IMR-90 (cell line): ENCODE measurements at regions not wholly inside any gene's neighbourhood (a gene's known extent, or its start where the extent isn't known, plus 50 kb on each side); places are given as distances from the start of the nearest gene placed in this dataset.

Experiments
- ATAC-seq: fragments of 200-7000 bp; cut with Tn5 transposase; 2 replicates; pipeline ENCODE4 v1.9.1; 2020; ENCODE audit warnings: low read depth, mild to moderate bottlenecking, moderate library complexity
- BruUV-seq: library from RNA; stranded (reverse); fragments of 400-500 nt; replicated peaks from 2 replicates; lab custom pipeline; 2021; lab: Mats Ljungman, UMichigan
- CTCF ChIA-PET: fragments of 300-600 bp; formaldehyde crosslinking; extraction: SDS; loops from one replicate; lab custom pipeline; 2021; ENCODE audit warnings: antibody characterized with exemption; lab: Yijun Ruan, JAX
- POLR2A ChIA-PET: fragments of 300-600 bp; sonication (Branson Sonifier 250); formaldehyde crosslinking; loops from one replicate; lab custom pipeline; 2022; ENCODE audit warnings: antibody characterized with exemption; ENCODE audit not compliant: unreplicated experiment; lab: Charles Lee
- DNase-seq: peaks from one replicate; pipeline ENCODE4 v3.0.0; 2013
- H2AFZ ChIP-seq: replicated peaks from 2 replicates; pipeline ENCODE3; 2013; ENCODE audit warnings: low read length, mild to moderate bottlenecking; ENCODE audit not compliant: poor library complexity
- H2AK5ac ChIP-seq: 2 replicates; pipeline ENCODE4 v1.6.1; 2013; ENCODE audit warnings: low read depth, low read length, inconsistent platforms
- H2AK9ac ChIP-seq: replicated peaks from 2 replicates; pipeline ENCODE3; 2013; ENCODE audit warnings: mild to moderate bottlenecking, low read depth, low read length, moderate library complexity; ENCODE audit not compliant: poor library complexity
- H2BK120ac ChIP-seq: 2 replicates; pipeline ENCODE4 v1.6.1; 2013; ENCODE audit warnings: low read depth, low read length, inconsistent platforms
- H2BK15ac ChIP-seq: 3 replicates; pipeline ENCODE4 v1.6.1; 2013; ENCODE audit warnings: low read depth, low read length, inconsistent platforms
- H2BK20ac ChIP-seq: 2 replicates; pipeline ENCODE4 v1.6.1; 2013; ENCODE audit warnings: low read depth, mild to moderate bottlenecking, inconsistent platforms, low read length, moderate library complexity
- H2BK5ac ChIP-seq: 2 replicates; pipeline ENCODE4 v1.6.1; 2013; ENCODE audit warnings: mild to moderate bottlenecking, low read depth, low read length, inconsistent platforms; ENCODE audit not compliant: poor library complexity, severe bottlenecking
- H3K14ac ChIP-seq: replicated peaks from 2 replicates; pipeline ENCODE4 v1.6.1; 2013; ENCODE audit warnings: low read depth, low read length, inconsistent platforms
- H3K18ac ChIP-seq: 2 replicates; pipeline ENCODE4 v1.6.1; 2013; ENCODE audit warnings: low read depth, low read length, control low read depth
- H3K23ac ChIP-seq: 2 replicates; pipeline ENCODE4 v1.6.1; 2013; ENCODE audit warnings: low read depth, low read length, inconsistent platforms
- H3K27ac ChIP-seq: 2 replicates; pipeline ENCODE4 v1.5.1; 2013; ENCODE audit warnings: mild to moderate bottlenecking, control low read depth, low read length; ENCODE audit not compliant: insufficient read depth
- H3K27me3 ChIP-seq: 2 replicates; pipeline ENCODE4 v1.6.1; 2013; ENCODE audit warnings: low read length; ENCODE audit not compliant: control insufficient read depth, insufficient read depth
- H3K36me3 ChIP-seq: 2 replicates; pipeline ENCODE4 v1.6.1; 2013; ENCODE audit warnings: low read length, mixed read lengths; ENCODE audit not compliant: control insufficient read depth, insufficient read depth
- H3K4ac ChIP-seq: 2 replicates; pipeline ENCODE4 v1.6.1; 2013; ENCODE audit warnings: low read depth, low read length, inconsistent platforms
- H3K4me1 ChIP-seq: 2 replicates; pipeline ENCODE4 v1.6.1; 2013; ENCODE audit warnings: low read length, mixed read lengths; ENCODE audit not compliant: control insufficient read depth, insufficient read depth
- H3K4me2 ChIP-seq: 2 replicates; pipeline ENCODE4 v1.6.1; 2013; ENCODE audit warnings: low read depth, mild to moderate bottlenecking, control low read depth, low read length, moderate library complexity
- H3K4me3 ChIP-seq: 2 replicates; pipeline ENCODE4 v1.5.1; 2013; ENCODE audit warnings: low read depth, mild to moderate bottlenecking, control low read depth, low read length, moderate library complexity; ENCODE audit not compliant: insufficient read depth
- H3K56ac ChIP-seq: 2 replicates; pipeline ENCODE4 v1.6.1; 2013; ENCODE audit warnings: low read length, inconsistent platforms; ENCODE audit not compliant: insufficient read depth; ENCODE audit errors: extremely low read depth
- H3K79me1 ChIP-seq, 2 experiments: 2 replicates each; pipeline ENCODE4 v1.6.1; 2013; ENCODE audit warnings: low read length in 2 of 2, inconsistent platforms in 1 of 2, low read depth in 1 of 2
- H3K9ac ChIP-seq: 2 replicates; pipeline ENCODE4 v1.6.1; 2013; ENCODE audit warnings: low read depth, low read length, control low read depth
- H3K9me1 ChIP-seq: 2 replicates; pipeline ENCODE4 v1.6.1; 2013; ENCODE audit warnings: low read length, inconsistent platforms; ENCODE audit not compliant: insufficient read depth
- H3K9me3 ChIP-seq: 2 replicates; pipeline ENCODE4 v1.6.1; 2013; ENCODE audit warnings: low read length; ENCODE audit not compliant: control insufficient read depth, insufficient read depth
- H4K20me1 ChIP-seq: 2 replicates; pipeline ENCODE4 v1.6.1; 2013; ENCODE audit warnings: low read length, inconsistent platforms; ENCODE audit not compliant: insufficient read depth
- H4K5ac ChIP-seq: 2 replicates; pipeline ENCODE4 v1.6.1; 2013; ENCODE audit warnings: mild to moderate bottlenecking, low read depth, low read length, control low read depth
- H4K8ac ChIP-seq, 2 experiments: 2 replicates each; pipeline ENCODE4 v1.6.1; 2013; ENCODE audit warnings: low read depth in 2 of 2, low read length in 2 of 2, control low read depth in 1 of 2, inconsistent platforms in 1 of 2
- H4K91ac ChIP-seq: 2 replicates; pipeline ENCODE4 v1.6.1; 2013; ENCODE audit warnings: low read depth, low read length, inconsistent platforms; ENCODE audit not compliant: insufficient read depth
- CTCF ChIP-seq: conservative IDR thresholded peaks from 2 replicates; pipeline ENCODE4 v1.5.1; 2012; ENCODE audit warnings: mild to moderate bottlenecking, low read depth, low read length, improper control_type of control experiment
- ELK1 ChIP-seq: fragments of 150-350 bp; IDR thresholded peaks from 2 replicates; pipeline ENCODE4 v1.6.1; 2016; ENCODE audit warnings: low read depth, mild to moderate bottlenecking, low read length, moderate library complexity, borderline replicate concordance
- MAFK ChIP-seq: IDR thresholded peaks from 2 replicates; pipeline ENCODE4 v1.6.1; 2012; ENCODE audit warnings: low read depth, low read length, improper control_type of control experiment
- MAZ ChIP-seq: IDR thresholded peaks from 2 replicates; pipeline ENCODE4 v1.6.1; 2012; ENCODE audit warnings: low read depth, mild to moderate bottlenecking, low read length, improper control_type of control experiment, moderate library complexity, borderline replicate concordance
- MXI1 ChIP-seq: IDR thresholded peaks from 2 replicates; pipeline ENCODE4 v1.6.1; 2012; ENCODE audit warnings: low read depth, mild to moderate bottlenecking, low read length, moderate library complexity, borderline replicate concordance
- NFE2L2 ChIP-seq: fragments of 150-350 bp; IDR thresholded peaks from 2 replicates; pipeline ENCODE4 v1.6.1; 2016; ENCODE audit warnings: low read depth, mild to moderate bottlenecking, low read length
- POLR2A ChIP-seq: IDR thresholded peaks from 2 replicates; pipeline ENCODE4 v1.6.1; 2012; ENCODE audit warnings: mild to moderate bottlenecking, low read depth, low read length
- RAD21 ChIP-seq: IDR thresholded peaks from 2 replicates; pipeline ENCODE4 v1.6.1; 2012; ENCODE audit warnings: low read length, improper control_type of control experiment
- RCOR1 ChIP-seq: IDR thresholded peaks from 2 replicates; pipeline ENCODE4 v1.6.1; 2012; ENCODE audit warnings: mild to moderate bottlenecking, low read length, improper control_type of control experiment; ENCODE audit not compliant: insufficient replicate concordance
- RFX5 ChIP-seq: IDR thresholded peaks from 2 replicates; pipeline ENCODE4 v1.8.0; 2012; ENCODE audit warnings: low read depth, mild to moderate bottlenecking, low read length, moderate library complexity
- SMC3 ChIP-seq: fragments of 150-350 bp; IDR thresholded peaks from 2 replicates; pipeline ENCODE4 v1.6.1; 2016; ENCODE audit warnings: low read depth, mild to moderate bottlenecking, antibody characterized with exemption, low read length, moderate library complexity
- USF2 ChIP-seq: fragments of 150-350 bp; IDR thresholded peaks from 2 replicates; pipeline ENCODE4 v1.6.1; 2017; ENCODE audit warnings: mild to moderate bottlenecking, antibody characterized with exemption, low read length, low read depth
- WGBS, 2 experiments: methylation state at CpG; one replicate each; pipeline versions ENCODE4 v1.1.5 to v1.1.7; 2013; ENCODE audit warnings: missing lambda C conversion rate in 2 of 2; ENCODE audit not compliant: insufficient read length in 1 of 2; ENCODE audit errors: extremely low coverage in 2 of 2; 5-methylcytosine and 5-hydroxymethylcytosine counted together
- dilution Hi-C: fragments of 300-500 bp; cut with HindIII; formaldehyde crosslinking; loops from one replicate; pipeline ENCODE4 v1.14.3; 2018; ENCODE audit warnings: low sequenced_read_pairs; ENCODE audit not compliant: unreplicated experiment
- in situ Hi-C: fragments of 300-500 bp; cut with MboI; formaldehyde crosslinking; loops from 3 replicates; pipeline ENCODE4 v1.14.3; 2019; ENCODE audit warnings: low sequenced_read_pairs, inconsistent platforms, mixed read lengths
- intact Hi-C: fragments of 100-400 bp; cut with micrococcal nuclease; formaldehyde crosslinking; loops from 2 replicates; pipeline ENCODE4 v1.10.0; 2022

GRCh38 chr12:64992116-64992515 lies 129.0 kb downstream of the WIF1 start:
- dilution Hi-C loops: no loop called here
- no peaks in the 10 kb centered on the region for H3K9me1 ChIP-seq
- TF ChIP-seq SMC3 (no peak), NFE2L2 (no peak), MAZ (no peak), RAD21 (no peak), USF2 (no peak), RCOR1 (no peak), ELK1 (no peak), RFX5 (no peak), CTCF (no peak), POLR2A (no peak), MAFK (no peak), MXI1 (no peak)
- no peak overlapping the region for H2BK5ac ChIP-seq
- no peak overlapping the region for H4K8ac ChIP-seq
- no peak overlapping the region for H2BK120ac ChIP-seq
- no peak overlapping the region for H2BK20ac ChIP-seq
- H4K5ac ChIP-seq: no peak overlapping the region
- no peak overlapping the region for H2BK15ac ChIP-seq
- ChIA-PET POLR2A (no interaction called here), CTCF (no interaction called here)
- H3K79me1 ChIP-seq: no peaks in the 10 kb centered on the region
- H3K27me3 ChIP-seq: peaks cover 2% of the 10 kb centered on the region; the same call in 1 of the 2 replicates
- no peak overlapping the region for H3K23ac ChIP-seq
- no peak overlapping the region for H3K4me3 ChIP-seq
- H3K36me3 ChIP-seq: no peaks in the 10 kb centered on the region
- H4K91ac ChIP-seq: no peak overlapping the region
- no peaks in the 10 kb centered on the region for H3K4me1 ChIP-seq
- H2AK5ac ChIP-seq: no peak overlapping the region
- ATAC-seq: no peak
- H2AK9ac ChIP-seq: no peak overlapping the region
- no peak overlapping the region for H3K4ac ChIP-seq
- H3K18ac ChIP-seq: no peak overlapping the region
- H3K56ac ChIP-seq: no peak overlapping the region
- H3K9ac ChIP-seq: no peak overlapping the region
- in situ Hi-C loops: no loop called here
- H2AFZ ChIP-seq: no peak overlapping the region
- H3K9me3 ChIP-seq: no peaks in the 10 kb centered on the region
- no peak overlapping the region for H3K4me2 ChIP-seq
- DNase-seq: no peak
- no peak overlapping the region for H3K14ac ChIP-seq
- no CpG with 5 or more reads among the region's 5 CpGs for WGBS, 2 experiments
- BruUV-seq: no TSS peak
- intact Hi-C loops: no loop called here
- H3K27ac ChIP-seq: no peak overlapping the region
- no peaks in the 10 kb centered on the region for H4K20me1 ChIP-seq
